NB4 (cell line): ENCODE measurements at regions not wholly inside any gene's neighbourhood (a gene's known extent, or its start where the extent isn't known, plus 50 kb on each side); places are given as distances from the start of the nearest gene placed in this dataset.
"Not testable (repeated sequence)": the region's sequence is repeated elsewhere in the genome, so short reads cannot be mapped to it uniquely, and the experiment has no call there.

Source experiments
- DNase-seq: peaks from one replicate; pipeline ENCODE4 v3.0.0; 2010; ENCODE audit warnings: low read depth
- H3K4me3 ChIP-seq: one replicate; pipeline ENCODE4 v1.5.1; 2011; ENCODE audit warnings: mild to moderate bottlenecking, low read depth, low read length, moderate library complexity
- CTCF ChIP-seq: IDR thresholded peaks from one replicate; pipeline ENCODE4 v1.5.1; 2012; ENCODE audit warnings: low read depth, low read length
- MAX ChIP-seq: IDR thresholded peaks from 2 replicates; pipeline ENCODE4 v1.6.1; 2011; ENCODE audit warnings: low read depth, low read length
- MYC ChIP-seq: IDR thresholded peaks from 2 replicates; pipeline ENCODE4 v1.6.1; 2011; ENCODE audit warnings: low read depth, low read length
- POLR2A ChIP-seq: IDR thresholded peaks from 2 replicates; pipeline ENCODE4 v1.6.1; 2011; ENCODE audit warnings: mild to moderate bottlenecking; ENCODE audit not compliant: insufficient read length; ENCODE audit errors: extremely low read depth

GRCh38 chr3:176097027-176097426 is 1100.3 kb downstream of the TBL1XR1 start:
- no peak for TF ChIP-seq MAX
- TF ChIP-seq MYC = no peak
- TF ChIP-seq POLR2A = no peak
- no peak for TF ChIP-seq CTCF
- no peak overlapping the region for H3K4me3 ChIP-seq
- no peak for DNase-seq

- not testable (repeated sequence) for H3K4me3 ChIP-seq, DNase-seq
These were observed 1103.4 kb downstream of the TBL1XR1 start for GRCh38 chr3:176093892-176094291.

GRCh38 chr3:176090727-176091126 is 1106.6 kb downstream of the TBL1XR1 start:
- TF ChIP-seq POLR2A = no peak
- no peak for TF ChIP-seq MAX
- TF ChIP-seq CTCF = no peak
- no peak for TF ChIP-seq MYC
- no peak for DNase-seq
- H3K4me3 ChIP-seq = no peak overlapping the region

- no peak for DNase-seq
- TF ChIP-seq POLR2A (no peak), MAX (no peak), CTCF (no peak), MYC (no peak)
- no peak overlapping the region for H3K4me3 ChIP-seq
These were observed 1108.3 kb downstream of the TBL1XR1 start for GRCh38 chr3:176088962-176089383.

- H3K4me3 ChIP-seq = no peak overlapping the region
- DNase-seq = no peak
- TF ChIP-seq MAX (no peak), POLR2A (no peak), CTCF (no peak), MYC (no peak)
These were observed 1110.1 kb downstream of the TBL1XR1 start for GRCh38 chr3:176087066-176087697.

GRCh38 chr3:176079785-176080184 is 1117.5 kb downstream of the TBL1XR1 start:
- no peak overlapping the region for H3K4me3 ChIP-seq
- no peak for TF ChIP-seq MAX
- TF ChIP-seq MYC = no peak
- no peak for TF ChIP-seq POLR2A
- no peak for TF ChIP-seq CTCF
- no peak for DNase-seq
